ENCODE measurements at regions not wholly inside any gene's neighbourhood (a gene's known extent, or its start where the extent isn't known, plus 50 kb on each side); places are given as distances from the start of the nearest gene placed in this dataset.

DNA sequence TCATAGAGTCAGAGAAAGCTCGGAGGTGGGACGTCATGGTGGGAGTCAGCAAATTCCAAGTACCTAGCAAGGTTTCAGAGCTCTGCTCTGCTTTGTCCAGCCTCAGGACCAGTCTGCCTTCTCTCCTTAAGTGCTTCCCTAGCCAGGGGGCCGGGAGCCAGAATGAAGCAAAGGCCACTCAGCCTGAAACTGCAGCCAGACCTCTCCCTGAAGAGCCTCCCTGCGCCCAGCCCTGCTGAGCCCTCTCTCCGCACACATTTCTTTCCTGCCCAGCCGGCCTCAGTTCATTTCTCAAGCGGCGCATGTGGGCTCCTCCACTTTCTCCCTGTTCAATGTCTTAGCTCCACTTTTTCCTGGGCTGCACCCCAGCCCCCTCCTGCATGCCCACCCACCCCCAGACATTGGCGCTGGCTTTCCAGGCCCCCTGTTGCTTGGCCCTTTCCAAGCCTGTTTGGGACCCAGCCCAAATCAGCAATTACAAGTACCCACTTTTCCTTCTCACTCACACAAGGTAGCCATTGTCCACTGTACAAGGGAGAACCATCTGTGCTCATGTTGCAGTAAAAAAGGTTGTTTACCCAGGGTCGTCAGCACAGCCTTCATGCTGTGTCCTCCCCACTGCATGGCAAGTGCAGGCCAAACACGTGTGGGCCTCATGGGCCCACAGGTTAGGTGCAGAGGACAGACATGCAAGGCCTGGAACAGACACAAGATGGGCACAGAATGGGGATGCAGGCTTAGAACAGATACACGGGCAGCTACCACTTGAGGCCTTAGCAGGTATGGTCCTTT is 147.1 kb downstream of the MRPL14 start:
- TF ChIP-seq CTCF (conservative IDR thresholded peaks at IDR 0.05; ENCODE audit: control insufficient read depth, insufficient read depth, low read depth, low read length), result no peak
- H3K4me3 ChIP-seq (ENCODE audit: control insufficient read depth, low read depth, low read length), result no peak overlapping the region
- no peak for DNase-seq (ENCODE audit: low read depth)

DNA sequence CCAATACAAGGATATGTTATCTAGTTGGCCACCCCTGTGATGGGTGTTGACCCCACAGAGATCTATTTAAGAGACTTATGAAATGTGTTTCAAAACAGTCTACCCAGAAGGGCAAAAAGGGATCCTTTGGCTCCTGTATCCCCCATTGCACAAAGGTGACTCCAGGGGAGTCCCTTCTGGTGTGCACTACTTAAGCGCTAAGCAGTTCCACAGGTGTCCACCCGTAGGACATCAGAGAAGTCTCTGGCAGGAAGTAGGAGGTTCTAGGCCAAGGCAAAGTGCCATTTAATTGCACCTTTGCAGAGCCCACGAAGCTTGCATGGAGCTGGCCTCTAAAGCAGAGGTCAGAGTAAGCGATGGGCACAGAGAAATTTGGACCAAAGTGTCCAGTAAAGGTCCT is 147.7 kb downstream of the MRPL14 start:
- TF ChIP-seq CTCF (conservative IDR thresholded peaks at IDR 0.05; ENCODE audit: control insufficient read depth, insufficient read depth, low read depth, low read length), result no peak
- H3K4me3 ChIP-seq (ENCODE audit: control insufficient read depth, low read depth, low read length), result no peak overlapping the region
- no peak for DNase-seq (ENCODE audit: low read depth)

- no peak overlapping the region for H3K4me3 ChIP-seq (ENCODE audit: control insufficient read depth, low read depth, low read length)
- peak; percentile 65 for DNase-seq (ENCODE audit: low read depth)
- no peak for TF ChIP-seq CTCF (conservative IDR thresholded peaks at IDR 0.05; ENCODE audit: control insufficient read depth, insufficient read depth, low read depth, low read length)
Measured at GRCh38 chr6:43978473-43979346, 148.5 kb downstream of the MRPL14 start.

GRCh38 chr6:43977404-43978111 is 149.7 kb downstream of the MRPL14 start:
- no peak for TF ChIP-seq CTCF (conservative IDR thresholded peaks at IDR 0.05; ENCODE audit: control insufficient read depth, insufficient read depth, low read depth, low read length)
- DNase-seq (ENCODE audit: low read depth), result no peak

GRCh38 chr6:43976706-43977403 is 150.4 kb downstream of the MRPL14 start:
- no peak for DNase-seq (ENCODE audit: low read depth)
- H3K4me3 ChIP-seq (ENCODE audit: control insufficient read depth, low read depth, low read length), result no peak overlapping the region
- TF ChIP-seq CTCF (conservative IDR thresholded peaks at IDR 0.05; ENCODE audit: control insufficient read depth, insufficient read depth, low read depth, low read length), result no peak

More at GRCh38 chr6:43977404-43978111, 149.7 kb downstream of the MRPL14 start:
- H3K4me3 ChIP-seq (ENCODE audit: control insufficient read depth, low read depth, low read length), result no peak overlapping the region
